NOMO-1 treated with DMSO at 0.1 percent for 48 hours (cell line): ENCODE measurements at regions not wholly inside any gene's neighbourhood (a gene's known extent, or its start where the extent isn't known, plus 50 kb on each side); places are given as distances from the start of the nearest gene placed in this dataset.

Experiments
- DNase-seq: peaks from one replicate; lab custom pipeline; 2025; ENCODE audit not compliant: unreplicated experiment; lab: John Stamatoyannopoulos, UW

GRCh38 chr12:90333939-90334338, 621.0 kb downstream of the CCER1 start:
- no peak for DNase-seq

- no peak for DNase-seq
These were observed 621.6 kb downstream of the CCER1 start for GRCh38 chr12:90333424-90333823.

GRCh38 chr12:90331821-90332220, 623.2 kb downstream of the CCER1 start:
- no peak for DNase-seq

GRCh38 chr12:90331262-90331661, 622.6 kb upstream of the ATP2B1 start:
- DNase-seq: no peak

- DNase-seq: no peak
These were observed 619.4 kb upstream of the ATP2B1 start for GRCh38 chr12:90327793-90328743.

GRCh38 chr12:90323217-90323616, 614.6 kb upstream of the ATP2B1 start:
- no peak for DNase-seq

GRCh38 chr12:90322006-90322405, 613.4 kb upstream of the ATP2B1 start:
- no peak for DNase-seq

- no peak for DNase-seq
These were observed 612.7 kb upstream of the ATP2B1 start for GRCh38 chr12:90321369-90321768.

- DNase-seq: no peak
These were observed 602.9 kb upstream of the ATP2B1 start for GRCh38 chr12:90311561-90311960.

- DNase-seq: no peak
These were observed 596.7 kb upstream of the ATP2B1 start for GRCh38 chr12:90305379-90305778.

- no peak for DNase-seq
These were observed 595.6 kb upstream of the ATP2B1 start for GRCh38 chr12:90304231-90304630.

GRCh38 chr12:90303771-90304170, 595.1 kb upstream of the ATP2B1 start:
- DNase-seq: no peak

- no peak for DNase-seq
These were observed 593.0 kb upstream of the ATP2B1 start for GRCh38 chr12:90301561-90302133.

GRCh38 chr12:90301095-90301494, 592.5 kb upstream of the ATP2B1 start:
- no peak for DNase-seq

GRCh38 chr12:90299666-90300065, 591.0 kb upstream of the ATP2B1 start:
- DNase-seq: no peak

- DNase-seq: peak; percentile 47
These were observed 590.5 kb upstream of the ATP2B1 start for GRCh38 chr12:90299121-90299520.

- DNase-seq: no peak
These were observed 589.8 kb upstream of the ATP2B1 start for GRCh38 chr12:90298289-90298948.

- no peak for DNase-seq
These were observed 587.2 kb upstream of the ATP2B1 start for GRCh38 chr12:90295858-90296257.

GRCh38 chr12:90292183-90292582, 583.5 kb upstream of the ATP2B1 start:
- DNase-seq: no peak

- no peak for DNase-seq
These were observed 582.6 kb upstream of the ATP2B1 start for GRCh38 chr12:90290980-90291975.

GRCh38 chr12:90287585-90287984, 578.9 kb upstream of the ATP2B1 start:
- DNase-seq: no peak
